HUES64 (cell line): ENCODE measurements at regions not wholly inside any gene's neighbourhood (a gene's known extent, or its start where the extent isn't known, plus 50 kb on each side); places are given as distances from the start of the nearest gene placed in this dataset.

ENCODE experiments used
- H3K27ac ChIP-seq: 2 replicates; pipeline ENCODE4 v1.7.0; 2013; ENCODE audit warnings: low read depth, low read length, inconsistent platforms
- H3K27me3 ChIP-seq: 2 replicates; pipeline ENCODE4 v1.6.1; 2013; ENCODE audit warnings: mild to moderate bottlenecking, low read length; ENCODE audit not compliant: insufficient read depth
- H3K36me3 ChIP-seq: 2 replicates; pipeline ENCODE4 v1.6.1; 2013; ENCODE audit warnings: mild to moderate bottlenecking, low read length; ENCODE audit not compliant: insufficient read depth
- H3K4me1 ChIP-seq: 2 replicates; pipeline ENCODE4 v1.6.1; 2013; ENCODE audit warnings: mild to moderate bottlenecking, low read length, moderate library complexity; ENCODE audit not compliant: insufficient read depth
- H3K4me3 ChIP-seq: 2 replicates; pipeline ENCODE4 v1.5.1; 2013; ENCODE audit warnings: mild to moderate bottlenecking, low read length, moderate library complexity
- H3K9ac ChIP-seq: 2 replicates; pipeline ENCODE4 v1.6.1; 2013; ENCODE audit warnings: mild to moderate bottlenecking, low read depth, low read length
- H3K9me3 ChIP-seq: 2 replicates; pipeline ENCODE4 v1.6.1; 2013; ENCODE audit warnings: low read depth, low read length; ENCODE audit not compliant: insufficient read depth
- WGBS: fragments of 150-250, 120-280 bp; methylation state at CpG from one replicate; pipeline ENCODE4 v1.1.7; 2013; ENCODE audit warnings: missing lambda C conversion rate; 5-methylcytosine and 5-hydroxymethylcytosine counted together

DNA sequence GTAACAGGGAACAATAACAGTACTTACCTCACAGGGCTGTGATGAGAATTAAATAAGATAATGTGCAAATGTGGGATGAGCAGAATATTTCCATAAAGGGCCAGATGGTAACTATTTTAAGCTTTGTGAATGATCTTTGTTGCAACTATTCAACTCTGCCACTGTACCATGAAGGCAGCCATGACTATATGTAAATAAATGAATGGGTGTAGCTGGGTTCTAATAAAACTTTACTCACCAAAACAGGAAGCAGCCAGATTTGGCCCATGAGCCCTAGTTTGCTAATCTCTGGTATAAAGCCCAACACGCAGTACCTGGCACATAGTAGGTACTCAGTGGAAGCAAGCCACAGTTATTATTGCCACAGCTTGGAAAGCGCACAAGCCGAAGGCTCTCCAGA is 362.7 kb upstream of the PROK2 start:
- Histone ChIP-seq H3K4me3 (no peak overlapping the region), H3K4me1 (no peaks in the 10 kb centered on the region), H3K36me3 (no peaks in the 10 kb centered on the region), H3K27me3 (no peaks in the 10 kb centered on the region), H3K9me3 (no peaks in the 10 kb centered on the region), H3K9ac (no peak overlapping the region), H3K27ac (no peak overlapping the region)
- WGBS: 97% methylated on average over 3 of the region's 3 CpGs

DNA sequence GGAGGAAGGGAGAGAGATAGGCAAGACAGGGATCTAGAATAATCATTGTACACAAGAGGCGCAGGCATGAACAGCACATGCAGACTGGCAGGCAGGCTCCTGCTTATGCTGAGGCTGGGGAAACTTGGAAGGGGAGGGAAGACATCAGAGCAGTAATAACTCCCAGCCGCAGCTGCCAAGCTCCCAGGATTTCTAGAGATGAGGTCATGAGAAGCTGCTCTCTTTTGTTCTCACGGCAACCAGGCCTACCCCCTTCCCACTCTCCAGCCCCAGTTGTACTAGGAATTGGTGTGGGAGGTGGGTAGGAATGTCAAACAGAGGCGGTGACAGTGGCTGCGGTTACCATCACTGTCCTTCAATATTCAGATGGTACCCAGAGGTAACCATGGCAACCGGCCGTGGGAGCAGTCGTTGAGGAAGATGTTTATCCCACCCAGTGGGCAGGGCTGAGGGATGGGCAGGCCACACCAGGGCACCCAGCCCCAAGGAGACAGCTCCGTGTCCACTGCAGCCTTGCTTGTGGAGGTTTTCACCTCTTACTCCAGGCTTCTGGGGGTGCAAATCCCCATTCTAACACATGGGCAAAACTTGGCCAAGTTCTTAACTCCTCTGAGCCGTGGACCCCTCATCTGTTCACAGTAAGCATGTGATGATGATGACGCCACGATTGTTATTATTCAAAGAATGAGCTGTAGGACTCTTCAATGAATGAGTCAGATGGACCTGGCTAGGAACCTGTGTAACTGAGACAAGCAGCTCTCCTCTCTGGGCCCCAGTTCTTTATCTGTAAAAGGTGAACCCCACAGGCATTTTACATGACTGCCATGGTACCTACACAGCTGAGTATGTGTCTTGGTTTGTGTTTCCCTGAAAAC is 360.8 kb upstream of the PROK2 start:
- Histone ChIP-seq H3K4me3 (no peak overlapping the region), H3K9ac (no peak overlapping the region), H3K27ac (no peak overlapping the region), H3K27me3 (no peaks in the 10 kb centered on the region), H3K36me3 (no peaks in the 10 kb centered on the region), H3K9me3 (no peaks in the 10 kb centered on the region), H3K4me1 (no peaks in the 10 kb centered on the region)
- 82% methylated on average over 11 of the region's 12 CpGs for WGBS

DNA sequence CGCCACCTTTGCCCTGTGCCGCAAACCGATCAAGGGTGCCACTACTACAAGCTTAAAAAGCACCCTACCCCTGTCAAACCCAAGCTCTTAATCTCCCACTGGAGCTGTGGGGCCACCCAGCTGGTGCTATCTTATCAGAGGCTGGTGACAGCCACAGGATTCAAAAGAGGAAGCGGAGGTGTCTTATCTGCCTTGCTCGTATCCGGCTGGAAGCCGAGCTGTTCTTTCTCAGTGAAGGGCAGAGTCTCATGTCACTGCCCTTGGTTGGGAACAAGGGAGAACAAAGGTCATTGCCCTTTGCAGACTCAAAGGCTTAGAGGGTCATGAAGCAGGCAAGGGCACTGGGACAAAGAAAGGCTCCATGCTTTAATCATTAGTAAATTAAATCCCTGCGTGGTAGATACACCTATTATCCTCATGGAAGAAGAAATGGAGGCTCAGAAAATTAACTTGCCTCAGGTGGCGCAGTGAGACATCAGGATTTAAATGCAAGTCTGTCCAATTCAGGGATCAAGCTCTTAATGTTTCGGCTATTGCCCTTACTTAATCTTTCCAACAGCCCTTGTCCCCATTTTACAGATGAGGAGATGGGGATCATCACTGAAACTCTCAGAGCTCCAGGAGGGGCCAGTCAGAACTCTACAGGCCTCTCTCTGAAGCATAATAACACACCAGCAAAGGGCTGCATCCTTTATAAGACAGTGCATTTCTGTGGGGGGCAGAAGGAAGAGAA is 360.0 kb upstream of the PROK2 start:
- H3K36me3 ChIP-seq: no peaks in the 10 kb centered on the region
- H3K27me3 ChIP-seq: no peaks in the 10 kb centered on the region
- H3K4me3 ChIP-seq: no peak overlapping the region
- no peaks in the 10 kb centered on the region for H3K9me3 ChIP-seq
- no peak overlapping the region for H3K27ac ChIP-seq
- 88% methylated on average over 9 of the region's 10 CpGs for WGBS
- no peak overlapping the region for H3K9ac ChIP-seq
- no peaks in the 10 kb centered on the region for H3K4me1 ChIP-seq

DNA sequence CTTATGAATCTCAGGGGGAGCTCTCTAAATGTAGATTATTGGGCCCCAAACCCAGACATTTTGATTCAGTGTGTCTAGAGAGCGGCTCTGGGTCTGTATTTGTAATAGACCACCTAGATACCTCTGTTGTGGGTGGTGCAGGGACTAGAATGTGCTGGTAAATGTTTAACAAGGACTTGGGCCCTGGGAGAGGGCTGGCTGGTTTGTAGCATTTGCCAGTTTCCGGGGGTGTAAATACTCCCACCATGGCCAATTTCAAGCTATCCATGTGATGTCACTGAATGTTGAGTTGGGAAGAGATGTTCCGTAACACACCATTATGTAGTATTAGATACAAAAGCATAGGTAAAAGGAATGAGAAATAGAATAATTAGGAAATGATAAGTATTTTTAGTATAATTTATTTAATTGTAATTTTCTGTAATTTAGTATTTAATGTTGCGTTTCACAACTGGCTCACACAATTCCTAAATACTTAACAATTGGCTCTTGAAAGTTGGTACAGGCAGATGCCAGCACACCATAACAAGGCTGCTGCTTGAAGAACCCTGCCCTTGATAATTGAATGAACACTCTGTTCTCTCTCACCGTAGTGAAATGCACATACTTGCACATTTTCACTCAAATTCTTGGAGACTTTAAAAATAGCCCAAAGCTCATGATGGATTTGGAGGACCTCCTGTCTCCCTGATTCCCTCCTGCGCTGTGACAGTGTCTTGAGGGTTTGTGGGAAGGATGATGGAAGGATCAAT is 359.2 kb upstream of the PROK2 start:
- H3K4me1 ChIP-seq: no peaks in the 10 kb centered on the region
- H3K9me3 ChIP-seq: no peaks in the 10 kb centered on the region
- no peak overlapping the region for H3K4me3 ChIP-seq
- no peak overlapping the region for H3K27ac ChIP-seq
- no peaks in the 10 kb centered on the region for H3K27me3 ChIP-seq
- 97% methylated on average over 5 of the region's 6 CpGs for WGBS
- no peak overlapping the region for H3K9ac ChIP-seq
- no peaks in the 10 kb centered on the region for H3K36me3 ChIP-seq

DNA sequence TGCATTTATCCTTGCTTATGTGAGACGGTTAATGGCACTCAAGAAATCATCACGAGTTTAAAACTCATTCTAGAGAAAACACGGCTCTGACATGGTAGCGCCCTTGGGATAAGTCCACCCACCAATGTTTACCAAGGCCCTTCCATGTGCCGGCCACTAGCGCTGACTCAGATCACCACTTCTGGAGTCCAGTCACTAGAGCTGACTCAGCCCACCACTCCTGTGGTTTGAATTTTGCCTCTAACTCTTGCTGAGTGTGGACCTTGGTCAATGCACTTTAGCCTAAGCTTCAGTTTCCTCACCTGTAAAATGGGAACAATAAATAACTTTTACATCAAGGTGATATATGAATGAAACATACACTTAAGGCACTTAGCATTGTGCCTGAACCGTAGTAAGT is 358.4 kb upstream of the PROK2 start:
- Histone ChIP-seq H3K27ac (no peak overlapping the region), H3K36me3 (no peaks in the 10 kb centered on the region), H3K4me1 (no peaks in the 10 kb centered on the region), H3K4me3 (no peak overlapping the region), H3K9ac (no peak overlapping the region), H3K9me3 (no peaks in the 10 kb centered on the region), H3K27me3 (no peaks in the 10 kb centered on the region)
- 95% methylated on average over 6 of the region's 7 CpGs for WGBS

DNA sequence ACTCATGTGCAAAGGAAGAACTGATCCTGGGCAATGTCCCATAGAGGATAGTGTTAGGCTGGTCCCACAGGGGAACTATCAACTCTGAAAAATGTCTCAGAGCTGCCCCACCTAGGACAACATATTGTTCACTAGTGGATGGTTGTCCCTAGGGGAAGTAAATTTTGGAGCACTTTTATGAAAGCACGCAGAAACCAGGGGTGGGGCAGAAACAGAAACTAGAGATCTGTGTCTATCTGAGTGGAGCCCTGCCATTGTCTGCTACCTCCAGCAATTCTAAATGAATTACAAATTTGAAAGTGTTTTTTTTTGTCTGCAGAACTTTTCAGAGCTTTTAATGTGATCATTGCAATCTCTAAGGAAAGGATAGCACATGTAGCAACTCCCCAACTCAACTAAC is 357.1 kb upstream of the PROK2 start:
- Histone ChIP-seq H3K27me3 (no peaks in the 10 kb centered on the region), H3K9me3 (no peaks in the 10 kb centered on the region), H3K9ac (no peak overlapping the region), H3K36me3 (no peaks in the 10 kb centered on the region), H3K4me1 (no peaks in the 10 kb centered on the region; the same call in 1 of the 2 replicates), H3K4me3 (no peak overlapping the region), H3K27ac (no peak overlapping the region)
- WGBS: 100% methylated on average over 1 of the region's 1 CpG

DNA sequence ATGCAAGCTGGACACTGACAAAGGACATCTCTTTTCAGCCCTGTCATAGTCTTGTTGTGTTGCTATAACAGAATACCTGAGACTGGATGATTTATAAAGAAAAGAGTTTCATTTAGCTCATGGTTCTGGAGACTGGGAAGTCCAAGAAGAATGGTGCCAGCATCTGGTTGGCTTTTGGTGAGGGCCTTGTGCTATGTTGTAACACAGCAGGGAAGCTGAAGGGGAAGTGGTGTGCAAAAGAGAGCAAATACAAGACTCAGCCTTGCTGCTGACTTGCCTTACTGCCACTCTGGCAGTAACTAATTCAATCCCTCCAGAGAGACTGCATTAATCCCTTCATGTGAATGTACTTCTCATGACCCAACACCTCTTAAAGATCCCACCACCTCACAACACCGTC is 356.3 kb upstream of the PROK2 start:
- H3K4me3 ChIP-seq: no peak overlapping the region
- no peaks in the 10 kb centered on the region; the same call in 1 of the 2 replicates for H3K4me1 ChIP-seq
- H3K9ac ChIP-seq: no peak overlapping the region
- 90% methylated on average over 1 of the region's 1 CpG for WGBS
- H3K36me3 ChIP-seq: no peaks in the 10 kb centered on the region
- no peaks in the 10 kb centered on the region for H3K9me3 ChIP-seq
- H3K27ac ChIP-seq: no peak overlapping the region
- H3K27me3 ChIP-seq: no peaks in the 10 kb centered on the region; the same call in 1 of the 2 replicates

DNA sequence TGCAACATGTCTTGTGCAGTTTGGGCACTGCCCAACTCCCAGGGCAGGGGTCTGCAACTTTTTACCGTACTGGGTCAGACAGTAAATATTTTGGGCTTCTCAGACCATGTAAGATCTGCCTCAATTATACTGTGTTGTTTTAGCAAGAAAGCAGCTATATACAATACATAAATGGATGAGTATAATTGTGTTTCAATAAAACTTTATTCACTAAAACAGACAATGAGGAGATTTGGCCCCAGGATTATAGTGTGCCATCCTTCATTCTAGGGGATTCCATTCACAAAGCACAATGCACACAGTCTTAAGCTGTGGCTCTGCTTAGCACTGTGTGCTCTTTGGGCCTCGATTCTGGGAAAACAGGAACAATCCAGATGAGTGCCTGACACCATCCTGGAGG is 354.4 kb upstream of the PROK2 start:
- H3K4me3 ChIP-seq: no peak overlapping the region
- H3K9ac ChIP-seq: no peak overlapping the region
- H3K9me3 ChIP-seq: no peaks in the 10 kb centered on the region
- peaks cover 9% of the 10 kb centered on the region for H3K4me1 ChIP-seq
- H3K27me3 ChIP-seq: no peaks in the 10 kb centered on the region; the same call in 1 of the 2 replicates
- no peaks in the 10 kb centered on the region for H3K36me3 ChIP-seq
- WGBS: 90% methylated on average over 2 of the region's 2 CpGs
- H3K27ac ChIP-seq: no peak overlapping the region

DNA sequence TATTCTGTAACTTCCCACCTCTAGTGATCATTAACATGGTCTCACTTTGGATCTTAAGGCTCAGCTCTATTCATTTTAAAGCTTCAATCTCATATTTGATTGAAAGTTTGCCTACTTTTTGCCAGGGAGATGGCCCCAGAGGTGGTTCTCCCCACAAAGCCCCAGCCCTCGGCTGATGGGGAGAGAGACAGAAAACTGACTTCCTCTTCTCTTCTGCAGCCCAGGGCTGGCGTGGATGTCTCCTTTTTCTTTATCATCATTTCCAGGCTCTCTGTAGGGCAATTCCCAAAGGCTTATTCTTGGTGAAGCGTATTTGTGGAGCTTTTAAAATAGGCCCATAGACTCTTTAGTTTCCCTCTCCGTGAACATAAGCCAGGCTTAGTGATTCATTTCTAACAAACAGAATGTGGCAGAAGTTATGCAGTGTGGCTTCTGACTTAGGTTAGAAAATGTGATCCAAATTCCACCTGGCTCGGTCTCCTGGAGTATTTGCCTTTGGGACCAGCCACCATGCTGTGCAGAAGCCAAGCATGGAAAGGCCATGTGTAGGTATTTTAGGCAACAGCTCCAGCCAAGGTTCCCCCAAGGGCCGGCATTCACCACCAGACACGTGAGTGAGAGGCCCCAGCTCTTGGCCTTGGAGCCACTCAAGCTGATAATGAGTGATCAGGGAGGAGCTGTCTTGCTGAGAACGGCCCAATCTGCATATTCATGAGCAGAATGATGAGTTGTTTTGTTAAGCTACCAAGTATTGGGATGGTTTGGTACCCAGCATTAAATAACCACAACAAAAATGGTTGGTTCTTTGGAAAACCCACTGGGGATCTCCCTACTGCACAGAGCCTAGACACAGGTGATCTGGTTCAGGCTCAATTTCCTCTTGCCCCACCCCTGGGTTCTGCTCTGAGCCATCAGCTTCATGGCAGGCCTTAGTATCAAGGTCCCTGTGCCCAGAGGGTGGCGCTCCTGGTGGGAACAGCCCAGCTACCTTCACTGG is 353.2 kb upstream of the PROK2 start:
- no peak overlapping the region for H3K4me3 ChIP-seq
- H3K4me1 ChIP-seq: peaks cover 9% of the 10 kb centered on the region
- no peak overlapping the region for H3K9ac ChIP-seq
- H3K36me3 ChIP-seq: no peaks in the 10 kb centered on the region
- no peaks in the 10 kb centered on the region; the same call in 1 of the 2 replicates for H3K27me3 ChIP-seq
- H3K27ac ChIP-seq: no peak overlapping the region
- 89% methylated on average over 9 of the region's 9 CpGs for WGBS
- no peaks in the 10 kb centered on the region for H3K9me3 ChIP-seq

DNA sequence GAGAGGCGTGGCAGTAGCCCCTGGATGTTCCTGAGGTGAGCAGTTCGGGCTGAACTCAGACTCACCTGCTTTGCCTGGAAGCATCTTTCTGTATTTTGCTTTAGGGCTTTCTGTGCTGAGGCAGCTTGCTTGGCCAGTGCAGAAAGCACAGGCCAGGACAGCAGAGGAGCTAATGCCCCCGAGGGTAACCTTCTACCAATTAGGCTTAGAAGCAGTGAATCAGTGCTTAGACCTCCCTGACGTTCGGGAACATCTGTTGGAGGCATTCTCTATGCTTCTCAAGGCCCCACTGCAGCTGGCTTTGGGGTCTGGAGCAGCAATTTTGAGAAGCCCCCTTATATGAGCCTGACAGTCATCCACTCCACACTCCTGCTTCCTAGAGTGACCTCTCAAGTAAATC is 350.7 kb upstream of the PROK2 start:
- H3K9me3 ChIP-seq: no peaks in the 10 kb centered on the region
- H3K4me1 ChIP-seq: peaks cover 9% of the 10 kb centered on the region
- H3K27ac ChIP-seq: no peak overlapping the region
- H3K9ac ChIP-seq: no peak overlapping the region
- H3K4me3 ChIP-seq: no peak overlapping the region
- 84% methylated on average over 5 of the region's 5 CpGs for WGBS
- H3K27me3 ChIP-seq: no peaks in the 10 kb centered on the region; the same call in 1 of the 2 replicates
- H3K36me3 ChIP-seq: no peaks in the 10 kb centered on the region
